PFSK-1 (cell line): ENCODE measurements at regions not wholly inside any gene's neighbourhood (a gene's known extent, or its start where the extent isn't known, plus 50 kb on each side); places are given as distances from the start of the nearest gene placed in this dataset.

Experiments
- FOXP2 ChIP-seq: optimal IDR thresholded peaks from 2 replicates; pipeline ENCODE3; 2011; ENCODE audit warnings: borderline replicate concordance, control low read depth, inconsistent platforms; ENCODE audit not compliant: insufficient read depth; ENCODE audit errors: extremely low read length, extremely low read depth
- POLR2AphosphoS5 ChIP-seq: IDR thresholded peaks from 2 replicates; pipeline ENCODE4 v1.6.1; 2012; ENCODE audit warnings: low read depth, mild to moderate bottlenecking, control low read depth, low read length, moderate library complexity
- SIN3A ChIP-seq: IDR thresholded peaks from 2 replicates; pipeline ENCODE4 v1.6.1; 2012; ENCODE audit warnings: mild to moderate bottlenecking, low read length, moderate library complexity, borderline replicate concordance; ENCODE audit not compliant: insufficient read depth
- TAF1 ChIP-seq: IDR thresholded peaks from 2 replicates; pipeline ENCODE4 v1.6.1; 2012; ENCODE audit warnings: low read length, control low read depth, borderline replicate concordance; ENCODE audit not compliant: insufficient read depth
- TF ChIP-seq, protein P1 (sequence below), 2 experiments: IDR thresholded peaks; 2 replicates each; pipeline versions ENCODE4 v1.6.1 to v1.8.0; 2011 to 2012; ENCODE audit warnings: low read depth in 2 of 2, low read length in 2 of 2, control low read depth in 1 of 2, inconsistent platforms in 1 of 2, mild to moderate bottlenecking in 1 of 2, moderate library complexity in 1 of 2; ENCODE audit not compliant: insufficient read depth in 1 of 2

GRCh38 chr10:10517866-10518265 lies 499.8 kb upstream of the CELF2 start:
- TF ChIP-seq TAF1 (no peak), POLR2AphosphoS5 (no peak), SIN3A (no peak), FOXP2 (no peak)
- TF ChIP-seq, protein P1, sequence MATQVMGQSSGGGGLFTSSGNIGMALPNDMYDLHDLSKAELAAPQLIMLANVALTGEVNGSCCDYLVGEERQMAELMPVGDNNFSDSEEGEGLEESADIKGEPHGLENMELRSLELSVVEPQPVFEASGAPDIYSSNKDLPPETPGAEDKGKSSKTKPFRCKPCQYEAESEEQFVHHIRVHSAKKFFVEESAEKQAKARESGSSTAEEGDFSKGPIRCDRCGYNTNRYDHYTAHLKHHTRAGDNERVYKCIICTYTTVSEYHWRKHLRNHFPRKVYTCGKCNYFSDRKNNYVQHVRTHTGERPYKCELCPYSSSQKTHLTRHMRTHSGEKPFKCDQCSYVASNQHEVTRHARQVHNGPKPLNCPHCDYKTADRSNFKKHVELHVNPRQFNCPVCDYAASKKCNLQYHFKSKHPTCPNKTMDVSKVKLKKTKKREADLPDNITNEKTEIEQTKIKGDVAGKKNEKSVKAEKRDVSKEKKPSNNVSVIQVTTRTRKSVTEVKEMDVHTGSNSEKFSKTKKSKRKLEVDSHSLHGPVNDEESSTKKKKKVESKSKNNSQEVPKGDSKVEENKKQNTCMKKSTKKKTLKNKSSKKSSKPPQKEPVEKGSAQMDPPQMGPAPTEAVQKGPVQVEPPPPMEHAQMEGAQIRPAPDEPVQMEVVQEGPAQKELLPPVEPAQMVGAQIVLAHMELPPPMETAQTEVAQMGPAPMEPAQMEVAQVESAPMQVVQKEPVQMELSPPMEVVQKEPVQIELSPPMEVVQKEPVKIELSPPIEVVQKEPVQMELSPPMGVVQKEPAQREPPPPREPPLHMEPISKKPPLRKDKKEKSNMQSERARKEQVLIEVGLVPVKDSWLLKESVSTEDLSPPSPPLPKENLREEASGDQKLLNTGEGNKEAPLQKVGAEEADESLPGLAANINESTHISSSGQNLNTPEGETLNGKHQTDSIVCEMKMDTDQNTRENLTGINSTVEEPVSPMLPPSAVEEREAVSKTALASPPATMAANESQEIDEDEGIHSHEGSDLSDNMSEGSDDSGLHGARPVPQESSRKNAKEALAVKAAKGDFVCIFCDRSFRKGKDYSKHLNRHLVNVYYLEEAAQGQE (IDR thresholded peaks at IDR 0.05; ENCODE audit: insufficient read depth in 1 of 2, low read depth in 2 of 2, low read length in 2 of 2) = no peak
